GM21825 (cell line): ENCODE measurements at regions not wholly inside any gene's neighbourhood (a gene's known extent, or its start where the extent isn't known, plus 50 kb on each side); places are given as distances from the start of the nearest gene placed in this dataset.
"Not testable (repeated sequence)": the region's sequence is repeated elsewhere in the genome, so short reads cannot be mapped to it uniquely, and the experiment has no call there.

ENCODE experiments used
- ATAC-seq: cut with Tn5 transposase; IDR thresholded peaks from one replicate; pipeline ENCODE4 v1.9.1; 2021; ENCODE audit warnings: mild to moderate bottlenecking, moderate library complexity; ENCODE audit not compliant: unreplicated experiment

- ATAC-seq, result no peak
Measured at GRCh38 chr12:68422956-68423574, 90.9 kb upstream of the MDM1 start.

GRCh38 chr12:68425998-68426397 lies 93.8 kb upstream of the MDM1 start:
- no peak for ATAC-seq

- ATAC-seq, result no peak
Measured at GRCh38 chr12:68428211-68428610, 96.0 kb upstream of the MDM1 start.

- ATAC-seq, result no peak
Measured at GRCh38 chr12:68428724-68429501, 96.8 kb upstream of the MDM1 start.

GRCh38 chr12:68429696-68430095 lies 97.5 kb upstream of the MDM1 start:
- no peak for ATAC-seq

- ATAC-seq, result no peak
Measured at GRCh38 chr12:68431786-68432185, 99.6 kb upstream of the MDM1 start.

GRCh38 chr12:68432622-68433021 lies 100.5 kb upstream of the MDM1 start:
- ATAC-seq, result no peak

GRCh38 chr12:68434391-68435298 lies 102.5 kb upstream of the MDM1 start:
- ATAC-seq, result no peak

GRCh38 chr12:68435299-68435637 lies 103.1 kb upstream of the MDM1 start:
- ATAC-seq, result no peak

- ATAC-seq, result no peak
Measured at GRCh38 chr12:68435816-68436215, 103.7 kb upstream of the MDM1 start.

GRCh38 chr12:68438601-68439000 lies 106.4 kb upstream of the MDM1 start:
- ATAC-seq, result no peak

- ATAC-seq, result no peak
Measured at GRCh38 chr12:68439368-68440045, 107.3 kb upstream of the MDM1 start.

- no peak for ATAC-seq
Measured at GRCh38 chr12:68440068-68440581, 108.0 kb upstream of the MDM1 start.

- ATAC-seq, result no peak
Measured at GRCh38 chr12:68441167-68441566, 109.0 kb upstream of the MDM1 start.

GRCh38 chr12:68442353-68442972 lies 110.3 kb upstream of the MDM1 start:
- not testable (repeated sequence) for ATAC-seq

GRCh38 chr12:68443695-68444094 lies 111.5 kb upstream of the MDM1 start:
- not testable (repeated sequence) for ATAC-seq

- ATAC-seq, result no peak
Measured at GRCh38 chr12:68445824-68446223, 113.7 kb upstream of the MDM1 start.

- ATAC-seq, result no peak
Measured at GRCh38 chr12:68446384-68446783, 114.2 kb upstream of the MDM1 start.

- ATAC-seq, result no peak
Measured at GRCh38 chr12:68446901-68447796, 115.0 kb upstream of the MDM1 start.
